Breast epithelium (tissue), 3 donors: ENCODE measurements at regions not wholly inside any gene's neighbourhood (a gene's known extent, or its start where the extent isn't known, plus 50 kb on each side); places are given as distances from the start of the nearest gene placed in this dataset.

Experiments
- CTCF ChIP-seq, 3 donors: fragments of 450-650 bp; IDR thresholded peaks; one replicate each; pipeline ENCODE4 v1.5.1; 2016 to 2017; ENCODE audit warnings: antibody characterized with exemption in 3 of 3, mild to moderate bottlenecking in 3 of 3, moderate library complexity in 3 of 3
- POLR2A ChIP-seq: fragments of 450-650 bp; IDR thresholded peaks from one replicate; pipeline ENCODE4 v1.6.1; 2016; ENCODE audit warnings: antibody characterized with exemption, mild to moderate bottlenecking, moderate library complexity

GRCh38 chr4:18405054-18405453, 383.5 kb upstream of the LCORL start:
- no peak for TF ChIP-seq CTCF (IDR thresholded peaks at IDR 0.05)
- TF ChIP-seq POLR2A = no peak
